ENCODE measurements at regions not wholly inside any gene's neighbourhood (a gene's known extent, or its start where the extent isn't known, plus 50 kb on each side); places are given as distances from the start of the nearest gene placed in this dataset.

DNA sequence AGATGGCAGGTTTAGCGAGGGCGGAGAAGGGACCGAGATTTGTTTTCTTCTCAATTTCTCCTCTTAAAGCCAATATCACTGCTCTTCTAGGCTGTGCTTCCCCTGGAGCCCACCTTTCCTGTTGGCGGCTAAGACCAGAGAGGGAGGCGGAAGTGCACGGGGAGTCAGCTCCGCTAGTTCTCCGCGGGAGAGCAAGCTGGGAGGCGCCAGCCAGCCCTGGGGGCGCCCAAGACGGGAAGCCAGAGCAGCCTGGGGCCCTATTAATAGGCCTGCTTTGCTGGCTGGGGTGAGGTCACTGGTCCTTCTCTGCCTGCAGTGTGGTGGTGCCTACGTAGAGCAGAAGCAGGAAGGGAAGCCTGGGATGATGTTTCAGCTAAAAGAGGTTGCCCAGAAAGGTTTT lies 61.6 kb downstream of the LSM5 start:
- peaks cover 32% of the 10 kb centered on the region for H3K27me3 ChIP-seq (ENCODE audit: control insufficient read depth, extremely low read depth, insufficient read depth, low read length)
- DNase-seq (ENCODE audit: low read depth, low spot score) (no peak), FAIRE-seq (no peak)
- H3K27ac ChIP-seq (ENCODE audit: control insufficient read depth, insufficient read depth, low read length): no peak overlapping the region
- H3K9ac ChIP-seq (ENCODE audit: control insufficient read depth, extremely low read depth, insufficient read depth, low read length): no peak overlapping the region
- H3K4me1 ChIP-seq (ENCODE audit: control insufficient read depth, extremely low read depth, insufficient read depth, low read length): no peaks in the 10 kb centered on the region
- no peak overlapping the region for H2AFZ ChIP-seq (ENCODE audit: control insufficient read depth, low read length)
- dilution Hi-C loops (cut with MboI; ENCODE audit: extremely low pct_ligation_motif_present, low sequenced_read_pairs): no loop called here
- no peaks in the 10 kb centered on the region for H3K79me2 ChIP-seq (ENCODE audit: control insufficient read depth, insufficient read depth, low read length)
- H4K20me1 ChIP-seq (ENCODE audit: control insufficient read depth, extremely low read depth, insufficient read depth, low read length): no peaks in the 10 kb centered on the region
- H3K4me2 ChIP-seq (ENCODE audit: control insufficient read depth, extremely low read depth, insufficient read depth, low read depth, low read length): no peak overlapping the region
- H3K9me1 ChIP-seq (ENCODE audit: control insufficient read depth, extremely low read depth, insufficient read depth, low read length): no peaks in the 10 kb centered on the region
- H3K4me3 ChIP-seq (ENCODE audit: control insufficient read depth in 2 of 3, extremely low read depth in 1 of 3, insufficient read depth in 2 of 3, low read depth in 1 of 3, low read length in 3 of 3): no peak overlapping the region
- no peaks in the 10 kb centered on the region for H3K36me3 ChIP-seq (ENCODE audit: control insufficient read depth in 2 of 2, extremely low read depth in 1 of 2, insufficient read depth in 2 of 2, low read length in 2 of 2)
- TF ChIP-seq EZH2 (IDR thresholded peaks at IDR 0.05; ENCODE audit: low read length): no peak
- TF ChIP-seq, protein P1, sequence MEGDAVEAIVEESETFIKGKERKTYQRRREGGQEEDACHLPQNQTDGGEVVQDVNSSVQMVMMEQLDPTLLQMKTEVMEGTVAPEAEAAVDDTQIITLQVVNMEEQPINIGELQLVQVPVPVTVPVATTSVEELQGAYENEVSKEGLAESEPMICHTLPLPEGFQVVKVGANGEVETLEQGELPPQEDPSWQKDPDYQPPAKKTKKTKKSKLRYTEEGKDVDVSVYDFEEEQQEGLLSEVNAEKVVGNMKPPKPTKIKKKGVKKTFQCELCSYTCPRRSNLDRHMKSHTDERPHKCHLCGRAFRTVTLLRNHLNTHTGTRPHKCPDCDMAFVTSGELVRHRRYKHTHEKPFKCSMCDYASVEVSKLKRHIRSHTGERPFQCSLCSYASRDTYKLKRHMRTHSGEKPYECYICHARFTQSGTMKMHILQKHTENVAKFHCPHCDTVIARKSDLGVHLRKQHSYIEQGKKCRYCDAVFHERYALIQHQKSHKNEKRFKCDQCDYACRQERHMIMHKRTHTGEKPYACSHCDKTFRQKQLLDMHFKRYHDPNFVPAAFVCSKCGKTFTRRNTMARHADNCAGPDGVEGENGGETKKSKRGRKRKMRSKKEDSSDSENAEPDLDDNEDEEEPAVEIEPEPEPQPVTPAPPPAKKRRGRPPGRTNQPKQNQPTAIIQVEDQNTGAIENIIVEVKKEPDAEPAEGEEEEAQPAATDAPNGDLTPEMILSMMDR (optimal IDR thresholded peaks at IDR 0.05 in 1 of 3, IDR thresholded peaks at IDR 0.05 in 1 of 3, conservative IDR thresholded peaks at IDR 0.05 in 1 of 3; ENCODE audit: extremely low read depth in 1 of 3, insufficient read depth in 2 of 3, low read length in 3 of 3): no peak
- H3K9me3 ChIP-seq (ENCODE audit: control insufficient read depth, low read depth, low read length): no peaks in the 10 kb centered on the region

DNA sequence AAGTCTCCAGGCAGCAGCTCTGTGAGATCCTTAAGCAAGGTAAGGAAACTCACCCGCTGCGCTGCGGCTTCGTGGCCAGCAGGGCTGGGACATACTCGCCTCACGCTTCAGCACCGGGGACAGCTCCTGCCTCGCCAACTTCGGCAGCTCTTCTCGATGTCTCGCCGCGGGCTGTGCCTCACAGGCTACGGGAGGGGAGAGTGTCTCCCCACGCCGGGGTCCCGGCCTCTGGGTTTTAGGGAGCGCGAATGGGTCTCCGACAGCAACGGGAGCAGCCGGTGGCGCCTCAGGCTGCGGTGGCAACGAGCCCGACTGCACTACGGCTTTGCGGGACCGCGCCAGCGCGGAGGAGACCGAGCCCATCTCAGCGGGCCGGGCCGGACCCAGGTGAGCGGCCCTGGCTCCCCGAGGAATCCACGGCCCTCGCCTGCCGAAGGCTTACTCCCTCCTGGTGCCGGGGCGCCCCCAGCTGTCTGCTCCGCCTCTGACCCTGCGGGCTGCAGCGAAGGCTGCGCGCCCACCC lies 62.4 kb downstream of the LSM5 start:
- H3K4me3 ChIP-seq (ENCODE audit: control insufficient read depth in 2 of 3, extremely low read depth in 1 of 3, insufficient read depth in 2 of 3, low read depth in 1 of 3, low read length in 3 of 3): no peak overlapping the region
- H3K27ac ChIP-seq (ENCODE audit: control insufficient read depth, insufficient read depth, low read length): no peak overlapping the region
- H3K36me3 ChIP-seq (ENCODE audit: control insufficient read depth in 2 of 2, extremely low read depth in 1 of 2, insufficient read depth in 2 of 2, low read length in 2 of 2): no peaks in the 10 kb centered on the region
- TF ChIP-seq EZH2 (IDR thresholded peaks at IDR 0.05; ENCODE audit: low read length): no peak
- TF ChIP-seq, protein P1 (optimal IDR thresholded peaks at IDR 0.05 in 1 of 3, IDR thresholded peaks at IDR 0.05 in 1 of 3, conservative IDR thresholded peaks at IDR 0.05 in 1 of 3; ENCODE audit: extremely low read depth in 1 of 3, insufficient read depth in 2 of 3, low read length in 3 of 3): peak; percentile 58 to 67 (median 58)
- H3K9ac ChIP-seq (ENCODE audit: control insufficient read depth, extremely low read depth, insufficient read depth, low read length): no peak overlapping the region
- FAIRE-seq: peak; percentile 55
- peak; percentile 32 for DNase-seq (ENCODE audit: low read depth, low spot score)
- H2AFZ ChIP-seq (ENCODE audit: control insufficient read depth, low read length): no peak overlapping the region
- no peak overlapping the region for H3K4me2 ChIP-seq (ENCODE audit: control insufficient read depth, extremely low read depth, insufficient read depth, low read depth, low read length)
- no peaks in the 10 kb centered on the region for H4K20me1 ChIP-seq (ENCODE audit: control insufficient read depth, extremely low read depth, insufficient read depth, low read length)
- dilution Hi-C loops (cut with MboI; ENCODE audit: extremely low pct_ligation_motif_present, low sequenced_read_pairs): no loop called here
- H3K4me1 ChIP-seq (ENCODE audit: control insufficient read depth, extremely low read depth, insufficient read depth, low read length): no peaks in the 10 kb centered on the region
- no peaks in the 10 kb centered on the region for H3K79me2 ChIP-seq (ENCODE audit: control insufficient read depth, insufficient read depth, low read length)
- peaks cover 32% of the 10 kb centered on the region for H3K27me3 ChIP-seq (ENCODE audit: control insufficient read depth, extremely low read depth, insufficient read depth, low read length)
- no peaks in the 10 kb centered on the region for H3K9me1 ChIP-seq (ENCODE audit: control insufficient read depth, extremely low read depth, insufficient read depth, low read length)
- no peaks in the 10 kb centered on the region for H3K9me3 ChIP-seq (ENCODE audit: control insufficient read depth, low read depth, low read length)
